Neural progenitor cell (in vitro differentiated cells): ENCODE measurements at regions not wholly inside any gene's neighbourhood (a gene's known extent, or its start where the extent isn't known, plus 50 kb on each side); places are given as distances from the start of the nearest gene placed in this dataset.

Source experiments
- DNase-seq: peaks from one replicate; pipeline ENCODE4 v3.0.0-alpha.2; 2016; ENCODE audit warnings: low spot score
- H2AFZ ChIP-seq: fragments of 200-600 bp; sonication (generic); replicated peaks from 2 replicates; pipeline ENCODE4 v1.6.1; 2016; ENCODE audit warnings: antibody characterized with exemption
- H3F3A ChIP-seq: fragments of 200-600 bp; sonication (generic); 2 replicates; pipeline ENCODE4 v1.6.1; 2016; ENCODE audit warnings: antibody characterized with exemption, low read depth
- H3K27ac ChIP-seq: fragments of 200-600 bp; sonication (generic); 2 replicates; pipeline ENCODE4 v1.5.1; 2016; ENCODE audit warnings: mild to moderate bottlenecking
- H3K27me3 ChIP-seq: fragments of 200-600 bp; sonication (generic); 2 replicates; pipeline ENCODE4 v1.6.1; 2016; ENCODE audit warnings: mild to moderate bottlenecking, moderate library complexity
- H3K36me3 ChIP-seq: fragments of 200-600 bp; sonication (generic); 2 replicates; pipeline ENCODE4 v1.5.1; 2016
- H3K4me1 ChIP-seq: fragments of 200-600 bp; sonication (generic); 2 replicates; pipeline ENCODE4 v1.6.1; 2016; ENCODE audit warnings: mixed run types
- H3K4me2 ChIP-seq: fragments of 200-600 bp; sonication (generic); 2 replicates; pipeline ENCODE4 v1.6.1; 2016
- H3K4me3 ChIP-seq: fragments of 200-600 bp; sonication (generic); 2 replicates; pipeline ENCODE4 v1.5.1; 2016
- H3K79me2 ChIP-seq: fragments of 200-600 bp; sonication (generic); 2 replicates; pipeline ENCODE4 v1.6.1; 2016; ENCODE audit warnings: low read depth
- H3K9ac ChIP-seq: fragments of 200-600 bp; sonication (generic); 2 replicates; pipeline ENCODE4 v1.6.1; 2016
- H3K9me3 ChIP-seq: fragments of 200-600 bp; sonication (generic); 2 replicates; pipeline ENCODE4 v1.5.1; 2016; ENCODE audit warnings: low read depth
- H4K20me1 ChIP-seq: fragments of 200-600 bp; sonication (generic); 2 replicates; pipeline ENCODE4 v1.6.1; 2016; ENCODE audit warnings: low read depth
- H3K27ac Mint-ChIP-seq: 3 replicates; pipeline ENCODE4 v1.8.0; 2021; ENCODE audit warnings: mixed read lengths
- H3K27me3 Mint-ChIP-seq: 2 replicates; pipeline ENCODE4 v1.8.0; 2022; ENCODE audit warnings: low read depth, mild to moderate bottlenecking, inconsistent platforms, moderate library complexity, mixed read lengths; ENCODE audit not compliant: insufficient read depth
- H3K36me3 Mint-ChIP-seq: 3 replicates; pipeline ENCODE4 v1.8.0; 2021; ENCODE audit warnings: mixed read lengths
- H3K4me1 Mint-ChIP-seq: 3 replicates; pipeline ENCODE4 v1.8.0; 2021; ENCODE audit warnings: mixed read lengths
- H3K4me3 Mint-ChIP-seq: 3 replicates; pipeline ENCODE4 v1.8.0; 2021; ENCODE audit warnings: mild to moderate bottlenecking, moderate library complexity, mixed read lengths
- H3K9me3 Mint-ChIP-seq: 3 replicates; pipeline ENCODE4 v1.8.0; 2020; ENCODE audit warnings: mixed read lengths
- CTCF ChIP-seq: fragments of 200-600 bp; sonication (generic); IDR thresholded peaks from 2 replicates; pipeline ENCODE4 v1.5.1; 2017; ENCODE audit warnings: antibody characterized with exemption, mild to moderate bottlenecking
- EZH2 ChIP-seq: fragments of 200-600 bp; sonication (generic); IDR thresholded peaks from 2 replicates; pipeline ENCODE4 v1.6.1; 2017; ENCODE audit warnings: antibody characterized with exemption, mild to moderate bottlenecking, moderate library complexity
- EZH2phosphoT487 ChIP-seq: fragments of 200-600 bp; sonication (generic); IDR thresholded peaks from 2 replicates; pipeline ENCODE4 v1.6.1; 2017; ENCODE audit warnings: antibody characterized with exemption

- Histone ChIP-seq H3K79me2 (no peaks in the 10 kb centered on the region), H3K4me1 (no peaks in the 10 kb centered on the region), H2AFZ (no peak overlapping the region), H3K36me3 (peaks cover 5% of the 10 kb centered on the region), H3K27ac (no peak overlapping the region), H3F3A (no peaks in the 10 kb centered on the region), H3K4me3 (no peak overlapping the region), H3K27me3 (no peaks in the 10 kb centered on the region), H3K9ac (no peak overlapping the region), H3K4me2 (no peak overlapping the region), H3K9me3 (peaks cover 5% of the 10 kb centered on the region), H4K20me1 (no peaks in the 10 kb centered on the region)
- Mint-ChIP-seq H3K4me1 (no peaks in the 10 kb centered on the region), H3K9me3 (peaks cover 5% of the 10 kb centered on the region), H3K27me3 (no peaks in the 10 kb centered on the region), H3K36me3 (no peaks in the 10 kb centered on the region), H3K4me3 (no peak overlapping the region), H3K27ac (no peak overlapping the region)
- TF ChIP-seq EZH2phosphoT487, result no peak
- TF ChIP-seq EZH2, result no peak
- no peak for TF ChIP-seq CTCF
- no peak for DNase-seq
Measured at GRCh38 chrX:155694649-155695048, 81.9 kb upstream of the TMLHE start.

- H2AFZ ChIP-seq, result no peak overlapping the region
- H3K4me1 Mint-ChIP-seq, result no peaks in the 10 kb centered on the region
- no peaks in the 10 kb centered on the region for H3K79me2 ChIP-seq
- no peaks in the 10 kb centered on the region for H3K4me1 ChIP-seq
- peaks cover 4% of the 10 kb centered on the region for H3K27me3 Mint-ChIP-seq
- H4K20me1 ChIP-seq, result no peaks in the 10 kb centered on the region
- H3K27ac ChIP-seq, result no peak overlapping the region
- no peak overlapping the region for H3K4me3 ChIP-seq
- H3F3A ChIP-seq, result no peaks in the 10 kb centered on the region
- H3K9me3 ChIP-seq, result no peaks in the 10 kb centered on the region
- no peaks in the 10 kb centered on the region for H3K27me3 ChIP-seq
- no peak overlapping the region for H3K4me3 Mint-ChIP-seq
- TF ChIP-seq EZH2 (no peak), EZH2phosphoT487 (no peak), CTCF (no peak)
- no peak overlapping the region for H3K4me2 ChIP-seq
- no peak overlapping the region for H3K27ac Mint-ChIP-seq
- H3K9me3 Mint-ChIP-seq, result peaks cover 3% of the 10 kb centered on the region
- H3K9ac ChIP-seq, result no peak overlapping the region
- no peaks in the 10 kb centered on the region for H3K36me3 Mint-ChIP-seq
- no peak for DNase-seq
- no peaks in the 10 kb centered on the region for H3K36me3 ChIP-seq
Measured at GRCh38 chrX:155682834-155683233, 70.1 kb upstream of the TMLHE start.

DNA sequence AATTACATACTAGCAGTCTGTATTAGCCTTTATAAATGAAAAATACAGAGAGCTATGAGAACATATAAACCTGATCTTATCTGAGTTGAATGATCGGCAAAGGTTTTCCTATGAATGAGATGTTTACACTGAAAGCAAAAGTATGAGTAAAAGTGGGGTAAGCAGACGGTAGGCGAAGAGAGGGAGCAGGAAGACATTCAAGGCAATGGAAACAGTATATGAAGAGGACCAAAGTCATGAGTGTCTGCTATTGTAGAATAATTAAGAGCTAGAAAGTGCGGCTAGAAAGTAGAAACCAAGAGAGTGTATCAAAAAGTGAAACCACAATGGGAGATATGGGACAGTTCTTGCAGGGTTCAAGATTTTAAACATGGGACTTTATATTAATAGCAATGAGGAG is 67.0 kb upstream of the TMLHE start:
- no peak overlapping the region for H2AFZ ChIP-seq
- no peaks in the 10 kb centered on the region for H3K36me3 Mint-ChIP-seq

More for the DNA sequence above, 67.0 kb upstream of the TMLHE start:
- TF ChIP-seq EZH2 (no peak), CTCF (no peak), EZH2phosphoT487 (no peak)
- no peaks in the 10 kb centered on the region for H3K36me3 ChIP-seq
- H3K79me2 ChIP-seq, result no peaks in the 10 kb centered on the region
- H3K27me3 ChIP-seq, result no peaks in the 10 kb centered on the region
- no peak overlapping the region for H3K9ac ChIP-seq
- Mint-ChIP-seq H3K27ac (no peak overlapping the region), H3K4me3 (no peak overlapping the region), H3K4me1 (no peaks in the 10 kb centered on the region), H3K27me3 (no peaks in the 10 kb centered on the region), H3K9me3 (no peaks in the 10 kb centered on the region)
- no peak overlapping the region for H3K4me2 ChIP-seq
- H3K9me3 ChIP-seq, result peaks cover 6% of the 10 kb centered on the region
- H3K4me3 ChIP-seq, result no peak overlapping the region
- H3F3A ChIP-seq, result no peaks in the 10 kb centered on the region
- no peaks in the 10 kb centered on the region for H4K20me1 ChIP-seq
- H3K27ac ChIP-seq, result no peak overlapping the region
- H3K4me1 ChIP-seq, result no peaks in the 10 kb centered on the region
- DNase-seq, result no peak
